ENCODE measurements at regions not wholly inside any gene's neighbourhood (a gene's known extent, or its start where the extent isn't known, plus 50 kb on each side); places are given as distances from the start of the nearest gene placed in this dataset.

- TF ChIP-seq CTCF (conservative IDR thresholded peaks at IDR 0.05) (no peak), ZFX (IDR thresholded peaks at IDR 0.05) (no peak)
- no peak overlapping the region for H3K27ac ChIP-seq
These were observed 69.3 kb upstream of the PPP2R5A start for GRCh38 chr1:212215910-212216309.

DNA sequence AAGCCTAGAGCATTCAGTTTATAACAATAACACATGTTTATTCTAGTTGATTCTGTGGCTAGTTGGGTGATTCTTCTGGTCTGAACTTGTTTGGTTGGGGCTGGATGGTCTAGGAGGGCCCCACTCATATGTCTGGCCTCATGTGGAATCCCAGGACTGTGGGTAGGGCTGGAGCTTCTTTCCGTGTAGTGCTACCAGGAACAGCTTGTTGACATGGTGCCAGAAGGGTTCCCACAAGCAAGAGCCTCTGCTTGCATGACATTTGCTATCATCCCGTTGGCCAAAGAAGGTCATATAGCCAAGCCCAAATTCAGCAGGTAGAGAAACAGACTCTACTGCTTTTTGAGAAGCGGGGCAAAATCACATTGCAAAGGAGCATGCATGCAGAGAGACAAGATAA is 67.6 kb upstream of the PPP2R5A start:
- no peak overlapping the region for H3K27ac ChIP-seq
- TF ChIP-seq CTCF (conservative IDR thresholded peaks at IDR 0.05) = no peak
- TF ChIP-seq ZFX (IDR thresholded peaks at IDR 0.05) = no peak

DNA sequence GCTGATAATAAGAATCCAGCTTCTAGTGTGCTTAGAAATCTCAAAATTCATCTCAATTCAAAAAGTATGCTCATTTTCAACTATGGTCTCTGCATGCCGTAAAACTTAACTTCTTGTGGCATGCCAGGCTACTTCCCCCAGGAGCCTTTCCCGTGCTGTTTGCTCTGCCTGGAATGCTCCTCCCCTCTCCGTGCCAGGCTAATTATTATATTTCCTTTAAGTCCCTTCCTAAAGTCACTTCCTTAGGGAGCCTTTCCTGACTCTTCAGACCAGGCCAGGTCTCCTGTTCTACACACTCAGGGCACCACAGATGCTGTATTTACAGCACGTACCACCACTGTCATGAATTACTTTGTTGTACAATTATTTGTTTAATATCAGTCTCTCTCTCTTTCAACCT is 67.1 kb upstream of the PPP2R5A start:
- TF ChIP-seq CTCF (conservative IDR thresholded peaks at IDR 0.05) (no peak), ZFX (IDR thresholded peaks at IDR 0.05) (no peak)
- no peak overlapping the region for H3K27ac ChIP-seq

- H3K27ac ChIP-seq = no peak overlapping the region
- TF ChIP-seq CTCF (conservative IDR thresholded peaks at IDR 0.05) (no peak), ZFX (IDR thresholded peaks at IDR 0.05) (no peak)
These were observed 66.3 kb upstream of the PPP2R5A start for GRCh38 chr1:212218911-212219310.

DNA sequence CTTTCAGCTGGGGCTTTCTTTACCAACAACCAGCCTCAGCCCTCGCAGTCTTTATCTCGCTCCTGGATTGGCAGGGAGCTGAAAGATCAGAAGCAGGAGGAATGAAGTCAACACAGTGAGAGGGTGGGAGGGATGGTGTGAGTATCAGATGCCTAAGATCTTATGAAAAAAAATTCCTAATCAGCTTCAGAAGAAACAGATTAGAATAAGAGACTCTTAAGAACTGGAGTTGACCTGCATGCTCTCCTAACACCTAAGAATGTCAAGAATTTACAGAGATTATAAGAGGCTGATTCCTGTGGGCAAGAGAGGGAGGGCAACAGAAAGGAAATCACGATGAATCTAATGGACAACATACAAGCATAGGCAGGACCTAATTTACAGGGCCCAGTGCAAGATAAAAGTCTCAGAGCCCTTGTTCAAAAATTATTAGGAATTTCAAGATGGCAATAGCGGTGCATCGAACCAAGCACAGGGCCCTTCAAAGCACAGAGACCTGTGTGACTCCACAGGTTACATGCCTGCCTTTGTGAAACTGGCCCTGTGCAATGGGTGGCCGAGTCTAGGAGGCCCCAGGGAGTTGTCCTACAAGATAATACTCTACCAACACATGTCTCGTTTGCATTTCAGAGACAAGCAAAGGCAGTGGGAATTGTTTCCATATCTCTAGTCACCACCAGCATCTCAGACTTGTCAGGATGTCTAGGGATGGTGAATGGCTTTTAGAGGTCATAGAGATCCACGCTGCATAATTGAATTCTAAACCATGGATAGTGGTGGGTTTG is 65.3 kb upstream of the PPP2R5A start:
- TF ChIP-seq CTCF (conservative IDR thresholded peaks at IDR 0.05) (no peak), ZFX (IDR thresholded peaks at IDR 0.05) (no peak)
- no peak overlapping the region for H3K27ac ChIP-seq

GRCh38 chr1:212221801-212222200 is 63.4 kb upstream of the PPP2R5A start:
- TF ChIP-seq ZFX (IDR thresholded peaks at IDR 0.05) (no peak), CTCF (conservative IDR thresholded peaks at IDR 0.05) (no peak)
- H3K27ac ChIP-seq = no peak overlapping the region

GRCh38 chr1:212224102-212224501 is 61.1 kb upstream of the PPP2R5A start:
- H3K27ac ChIP-seq = no peak overlapping the region
- TF ChIP-seq CTCF (conservative IDR thresholded peaks at IDR 0.05) (no peak), ZFX (IDR thresholded peaks at IDR 0.05) (no peak)

All from C4-2B (cell line).